Gastroesophageal sphincter (tissue), 4 donors: ENCODE measurements at regions not wholly inside any gene's neighbourhood (a gene's known extent, or its start where the extent isn't known, plus 50 kb on each side); places are given as distances from the start of the nearest gene placed in this dataset.

Source experiments
- ATAC-seq: fragments of 150-250 bp; one replicate; pipeline ENCODE4 v1.9.1; 2016; ENCODE audit warnings: mild to moderate bottlenecking, moderate library complexity
- H3K27ac ChIP-seq, 4 donors: fragments of 200-600 bp; sonication (generic) in 3 of 4; 1 replicate in 3 of 4; 2 replicates in 1 of 4; pipeline ENCODE4 v1.5.1; 2016 to 2019
- H3K27me3 ChIP-seq: fragments of 200-600 bp; sonication (generic); one replicate; pipeline ENCODE4 v1.5.1; 2019
- H3K36me3 ChIP-seq, 2 donors: fragments of 200-600 bp; sonication (generic); one replicate each; pipeline ENCODE4 v1.5.1; 2019; ENCODE audit warnings: control low read depth in 1 of 2
- H3K4me1 ChIP-seq, 3 donors: fragments of 200-600 bp; sonication (generic); 1 replicate in 2 of 3; 2 replicates in 1 of 3; pipeline ENCODE4 v1.5.1; 2016 to 2019; ENCODE audit warnings: control low read depth in 2 of 3
- H3K4me3 ChIP-seq, 2 donors: fragments of 200-600 bp; sonication (generic); one replicate each; pipeline ENCODE4 v1.5.1; 2019; ENCODE audit warnings: mild to moderate bottlenecking in 1 of 2, moderate library complexity in 1 of 2
- H3K9me3 ChIP-seq, 3 donors: fragments of 200-600 bp; sonication (generic); one replicate each; pipeline ENCODE4 v1.5.1; 2017 to 2019; ENCODE audit warnings: control low read depth in 2 of 3
- CTCF ChIP-seq, 4 experiments: fragments of 200-600 bp in 2 of 4; fragments of 450-650 bp in 2 of 4; sonication (generic) in 1 of 4; IDR thresholded peaks; one replicate each; pipeline ENCODE4 v1.5.1; 2017 to 2019; ENCODE audit warnings: antibody characterized with exemption in 4 of 4, mild to moderate bottlenecking in 2 of 4, moderate library complexity in 2 of 4
- EP300 ChIP-seq: sonication (generic); formaldehyde crosslinking; IDR thresholded peaks from one replicate; pipeline ENCODE4 v1.6.1; 2017; ENCODE audit warnings: antibody characterized with exemption, mild to moderate bottlenecking
- POLR2A ChIP-seq, 2 donors: fragments of 450-650 bp; IDR thresholded peaks; one replicate each; pipeline ENCODE4 v1.6.1; 2017; ENCODE audit warnings: antibody characterized with exemption in 2 of 2, mild to moderate bottlenecking in 2 of 2, moderate library complexity in 1 of 2
- POLR2AphosphoS5 ChIP-seq: sonication (generic); formaldehyde crosslinking; IDR thresholded peaks from one replicate; pipeline ENCODE4 v1.6.1; 2017; ENCODE audit warnings: antibody characterized with exemption
- WGBS, 2 donors: methylation state at CpG; one replicate each; pipeline ENCODE4 v1.1.5; 2018; ENCODE audit warnings: low coverage in 1 of 2; 5-methylcytosine and 5-hydroxymethylcytosine counted together

- Histone ChIP-seq H3K27me3 (no peaks in the 10 kb centered on the region), H3K36me3 (no peaks in the 10 kb centered on the region), H3K27ac (no peak overlapping the region), H3K9me3 (no peaks in the 10 kb centered on the region), H3K4me1 (no peaks in the 10 kb centered on the region), H3K4me3 (no peak overlapping the region)
- WGBS, 2 donors: 50 to 56% methylated on average over 1 of the region's 1 CpG
- no peak for TF ChIP-seq CTCF (IDR thresholded peaks at IDR 0.05)
- no peak for TF ChIP-seq POLR2AphosphoS5
- TF ChIP-seq EP300: no peak
- TF ChIP-seq POLR2A (IDR thresholded peaks at IDR 0.05): no peak
- no peak for ATAC-seq
These were observed 114.3 kb upstream of the TDRD3 start for GRCh38 chr13:60282708-60283107.

GRCh38 chr13:60286707-60287106, 110.3 kb upstream of the TDRD3 start:
- 92 to 97% methylated on average over 6 to 9 of the region's 10 CpGs for WGBS, 2 donors
- H3K9me3 ChIP-seq: no peaks in the 10 kb centered on the region
- H3K27me3 ChIP-seq: no peaks in the 10 kb centered on the region
- ATAC-seq: no peak
- no peaks in the 10 kb centered on the region for H3K36me3 ChIP-seq
- H3K27ac ChIP-seq: no peak overlapping the region
- TF ChIP-seq POLR2AphosphoS5: no peak
- TF ChIP-seq CTCF (IDR thresholded peaks at IDR 0.05): no peak
- TF ChIP-seq EP300: no peak
- TF ChIP-seq POLR2A (IDR thresholded peaks at IDR 0.05): no peak
- no peak overlapping the region for H3K4me3 ChIP-seq
- no peaks in the 10 kb centered on the region for H3K4me1 ChIP-seq

GRCh38 chr13:60288569-60288968, 108.5 kb upstream of the TDRD3 start:
- H3K27ac ChIP-seq: no peak overlapping the region
- H3K4me3 ChIP-seq: no peak overlapping the region
- H3K36me3 ChIP-seq: no peaks in the 10 kb centered on the region
- no peaks in the 10 kb centered on the region for H3K4me1 ChIP-seq
- TF ChIP-seq CTCF (IDR thresholded peaks at IDR 0.05): no peak
- TF ChIP-seq EP300: no peak
- no peak for TF ChIP-seq POLR2AphosphoS5
- no peak for TF ChIP-seq POLR2A (IDR thresholded peaks at IDR 0.05)
- no peak for ATAC-seq
- 47 to 49% methylated on average over 5 to 6 of the region's 6 CpGs for WGBS, 2 donors
- no peaks in the 10 kb centered on the region for H3K9me3 ChIP-seq
- no peaks in the 10 kb centered on the region for H3K27me3 ChIP-seq

GRCh38 chr13:60303166-60303565, 93.9 kb upstream of the TDRD3 start:
- no peaks in the 10 kb centered on the region for H3K36me3 ChIP-seq
- 68 to 69% methylated on average over 6 to 7 of the region's 7 CpGs for WGBS, 2 donors
- no peak for ATAC-seq

GRCh38 chr13:60311527-60311926, 85.5 kb upstream of the TDRD3 start:
- no peaks in the 10 kb centered on the region for H3K4me1 ChIP-seq
- no peak for ATAC-seq
- WGBS, 2 donors: 67 to 93% methylated on average over 2 of the region's 4 CpGs
- TF ChIP-seq POLR2A (IDR thresholded peaks at IDR 0.05) (no peak), POLR2AphosphoS5 (no peak), CTCF (IDR thresholded peaks at IDR 0.05) (no peak), EP300 (no peak)
- peaks cover 5% of the 10 kb centered on the region for H3K27me3 ChIP-seq
- no peaks in the 10 kb centered on the region for H3K36me3 ChIP-seq
- no peak overlapping the region for H3K4me3 ChIP-seq
- no peaks in the 10 kb centered on the region for H3K9me3 ChIP-seq
- no peak overlapping the region for H3K27ac ChIP-seq

More at GRCh38 chr13:60303166-60303565, 93.9 kb upstream of the TDRD3 start:
- Histone ChIP-seq H3K9me3 (no peaks in the 10 kb centered on the region), H3K4me3 (no peak overlapping the region), H3K27ac (no peak overlapping the region), H3K4me1 (no peaks in the 10 kb centered on the region), H3K27me3 (no peaks in the 10 kb centered on the region)
- TF ChIP-seq EP300: no peak
- TF ChIP-seq POLR2AphosphoS5: no peak
